DND-41 (cell line): ENCODE measurements at regions not wholly inside any gene's neighbourhood (a gene's known extent, or its start where the extent isn't known, plus 50 kb on each side); places are given as distances from the start of the nearest gene placed in this dataset.
"Not testable (repeated sequence)": the region's sequence is repeated elsewhere in the genome, so short reads cannot be mapped to it uniquely, and the experiment has no call there.

Experiments
- ATAC-seq: fragments of 200-7000 bp; cut with Tn5 transposase; 3 replicates; pipeline ENCODE4 v1.9.1; 2021; ENCODE audit warnings: low read depth; ENCODE audit not compliant: insufficient read depth
- DNase-seq: peaks from one replicate; pipeline ENCODE4 v3.0.0-alpha.2; 2020
- H2AFZ ChIP-seq: 2 replicates; pipeline ENCODE4 v1.6.0; 2012; ENCODE audit warnings: low read depth, low read length
- H3K27ac ChIP-seq: 2 replicates; pipeline ENCODE4 v1.5.1; 2012; ENCODE audit warnings: low read length, inconsistent platforms
- H3K27me3 ChIP-seq: fragments of 200-600 bp; sonication (generic); 2 replicates; pipeline ENCODE4 v1.6.0; 2012; ENCODE audit warnings: low read length, mild to moderate bottlenecking, inconsistent platforms; ENCODE audit not compliant: insufficient read depth, poor library complexity
- H3K36me3 ChIP-seq: 2 replicates; pipeline ENCODE4 v1.5.1; 2012; ENCODE audit warnings: low read length, inconsistent platforms; ENCODE audit not compliant: insufficient read depth
- H3K4me1 ChIP-seq: 2 replicates; pipeline ENCODE4 v1.5.1; 2012; ENCODE audit warnings: mild to moderate bottlenecking, low read length; ENCODE audit not compliant: insufficient read depth
- H3K4me2 ChIP-seq: 2 replicates; pipeline ENCODE4 v1.6.0; 2012; ENCODE audit warnings: mild to moderate bottlenecking, moderate library complexity, low read length, inconsistent platforms; ENCODE audit not compliant: insufficient read depth
- H3K4me3 ChIP-seq, 2 experiments: fragments of 200-600 bp in 1 of 2; shearing (Covaris generic) in 1 of 2; 2 replicates each; pipeline ENCODE4 v1.5.1; 2012 to 2016; ENCODE audit warnings: inconsistent platforms in 2 of 2, low read length in 2 of 2, mild to moderate bottlenecking in 2 of 2, low read depth in 1 of 2, moderate library complexity in 1 of 2
- H3K79me2 ChIP-seq: 2 replicates; pipeline ENCODE4 v1.6.0; 2012; ENCODE audit warnings: low read length, inconsistent platforms; ENCODE audit not compliant: insufficient read depth
- H3K9ac ChIP-seq: 2 replicates; pipeline ENCODE4 v1.6.0; 2012; ENCODE audit warnings: low read depth, mild to moderate bottlenecking, inconsistent platforms, low read length, moderate library complexity
- H3K9me3 ChIP-seq: 2 replicates; pipeline ENCODE4 v1.5.1; 2012; ENCODE audit warnings: low read length, moderate library complexity, mild to moderate bottlenecking, inconsistent platforms; ENCODE audit not compliant: insufficient read depth, severe bottlenecking
- H4K20me1 ChIP-seq: 2 replicates; pipeline ENCODE4 v1.6.0; 2012; ENCODE audit warnings: low read length; ENCODE audit not compliant: insufficient read depth

GRCh38 chr2:87438780-87439454 is 309.0 kb upstream of the PLGLB2 start:
- not testable (repeated sequence) for H4K20me1 ChIP-seq, DNase-seq, H3K4me3 ChIP-seq, H3K36me3 ChIP-seq, H3K27ac ChIP-seq, H3K79me2 ChIP-seq, H3K9ac ChIP-seq, H2AFZ ChIP-seq, H3K4me1 ChIP-seq, ATAC-seq, H3K27me3 ChIP-seq, H3K4me2 ChIP-seq, H3K9me3 ChIP-seq

GRCh38 chr2:87439617-87440204 is 308.2 kb upstream of the PLGLB2 start:
- not testable (repeated sequence) for H3K4me2 ChIP-seq, H3K4me1 ChIP-seq, H3K9me3 ChIP-seq, H2AFZ ChIP-seq, H3K27me3 ChIP-seq, H3K9ac ChIP-seq, H4K20me1 ChIP-seq, H3K36me3 ChIP-seq, H3K27ac ChIP-seq, DNase-seq, H3K4me3 ChIP-seq, H3K79me2 ChIP-seq
- peak; percentile 45; the same call in 1 of the 3 replicates for ATAC-seq

GRCh38 chr2:87440650-87441049 is 307.2 kb upstream of the PLGLB2 start:
- H3K4me3 ChIP-seq, H4K20me1 ChIP-seq, H3K4me2 ChIP-seq, H3K4me1 ChIP-seq, ATAC-seq, H3K27ac ChIP-seq, H3K27me3 ChIP-seq, H2AFZ ChIP-seq, H3K36me3 ChIP-seq, H3K9ac ChIP-seq, H3K9me3 ChIP-seq, DNase-seq, H3K79me2 ChIP-seq: not testable (repeated sequence)

- H2AFZ ChIP-seq, H3K4me3 ChIP-seq, H4K20me1 ChIP-seq, H3K27ac ChIP-seq, H3K79me2 ChIP-seq, H3K4me1 ChIP-seq, H3K9me3 ChIP-seq, H3K27me3 ChIP-seq, ATAC-seq, DNase-seq, H3K9ac ChIP-seq, H3K4me2 ChIP-seq, H3K36me3 ChIP-seq: not testable (repeated sequence)
Observed at GRCh38 chr2:87441375-87441774, 306.5 kb upstream of the PLGLB2 start.

GRCh38 chr2:87442983-87443577 is 304.8 kb upstream of the PLGLB2 start:
- not testable (repeated sequence) for H4K20me1 ChIP-seq, H3K27ac ChIP-seq, H3K4me1 ChIP-seq, H3K36me3 ChIP-seq, DNase-seq, H3K9me3 ChIP-seq, H3K4me2 ChIP-seq, H3K27me3 ChIP-seq, ATAC-seq, H2AFZ ChIP-seq, H3K4me3 ChIP-seq, H3K9ac ChIP-seq, H3K79me2 ChIP-seq

- not testable (repeated sequence) for ATAC-seq, H3K27ac ChIP-seq, H3K79me2 ChIP-seq, H3K4me3 ChIP-seq, H4K20me1 ChIP-seq, H2AFZ ChIP-seq, DNase-seq, H3K27me3 ChIP-seq, H3K4me1 ChIP-seq, H3K9ac ChIP-seq, H3K36me3 ChIP-seq, H3K4me2 ChIP-seq, H3K9me3 ChIP-seq
Observed at GRCh38 chr2:87444951-87445350, 302.9 kb upstream of the PLGLB2 start.

- not testable (repeated sequence) for H3K79me2 ChIP-seq, H3K9ac ChIP-seq, H2AFZ ChIP-seq, H3K4me3 ChIP-seq, H3K4me2 ChIP-seq, DNase-seq, H3K4me1 ChIP-seq, H3K9me3 ChIP-seq, H3K27me3 ChIP-seq, H3K36me3 ChIP-seq, H4K20me1 ChIP-seq, ATAC-seq, H3K27ac ChIP-seq
Observed at GRCh38 chr2:87445613-87446312, 302.1 kb upstream of the PLGLB2 start.

- H4K20me1 ChIP-seq, H3K79me2 ChIP-seq, H3K36me3 ChIP-seq, H3K4me2 ChIP-seq, H3K27ac ChIP-seq, H3K4me1 ChIP-seq, ATAC-seq, H3K9me3 ChIP-seq, H2AFZ ChIP-seq, H3K4me3 ChIP-seq, DNase-seq, H3K27me3 ChIP-seq, H3K9ac ChIP-seq: not testable (repeated sequence)
Observed at GRCh38 chr2:87446313-87446696, 301.6 kb upstream of the PLGLB2 start.
